Type B pancreatic cell (in vitro differentiated cells): ENCODE measurements at regions not wholly inside any gene's neighbourhood (a gene's known extent, or its start where the extent isn't known, plus 50 kb on each side); places are given as distances from the start of the nearest gene placed in this dataset.
"Not testable (repeated sequence)": the region's sequence is repeated elsewhere in the genome, so short reads cannot be mapped to it uniquely, and the experiment has no call there.

Experiments
- DNase-seq: peaks from one replicate; pipeline ENCODE4 v3.0.0; 2021; ENCODE audit warnings: mixed read lengths; ENCODE audit not compliant: unreplicated experiment; ENCODE audit errors: extremely low spot score
- H3K27ac Mint-ChIP-seq: 2 replicates; pipeline ENCODE4 v1.8.0; 2021; ENCODE audit warnings: mild to moderate bottlenecking, mixed read lengths
- H3K27me3 Mint-ChIP-seq: 2 replicates; pipeline ENCODE4 v1.8.0; 2021; ENCODE audit warnings: mixed read lengths
- H3K36me3 Mint-ChIP-seq: 2 replicates; pipeline ENCODE4 v1.8.0; 2021; ENCODE audit warnings: mixed read lengths
- H3K4me1 Mint-ChIP-seq: one replicate; pipeline ENCODE4 v1.8.0; 2021; ENCODE audit warnings: mixed read lengths; ENCODE audit not compliant: unreplicated experiment
- H3K4me3 Mint-ChIP-seq: 2 replicates; pipeline ENCODE4 v1.8.0; 2021; ENCODE audit warnings: mild to moderate bottlenecking, mixed read lengths
- H3K9me3 Mint-ChIP-seq: 2 replicates; pipeline ENCODE4 v1.8.0; 2021; ENCODE audit warnings: mixed read lengths
- TF ChIP-seq, protein P1 (sequence below): fragments of 200-600 bp; sonication (generic); conservative IDR thresholded peaks from 2 replicates; pipeline ENCODE4 v1.5.0; 2021; ENCODE audit warnings: antibody characterized with exemption, mild to moderate bottlenecking

DNA sequence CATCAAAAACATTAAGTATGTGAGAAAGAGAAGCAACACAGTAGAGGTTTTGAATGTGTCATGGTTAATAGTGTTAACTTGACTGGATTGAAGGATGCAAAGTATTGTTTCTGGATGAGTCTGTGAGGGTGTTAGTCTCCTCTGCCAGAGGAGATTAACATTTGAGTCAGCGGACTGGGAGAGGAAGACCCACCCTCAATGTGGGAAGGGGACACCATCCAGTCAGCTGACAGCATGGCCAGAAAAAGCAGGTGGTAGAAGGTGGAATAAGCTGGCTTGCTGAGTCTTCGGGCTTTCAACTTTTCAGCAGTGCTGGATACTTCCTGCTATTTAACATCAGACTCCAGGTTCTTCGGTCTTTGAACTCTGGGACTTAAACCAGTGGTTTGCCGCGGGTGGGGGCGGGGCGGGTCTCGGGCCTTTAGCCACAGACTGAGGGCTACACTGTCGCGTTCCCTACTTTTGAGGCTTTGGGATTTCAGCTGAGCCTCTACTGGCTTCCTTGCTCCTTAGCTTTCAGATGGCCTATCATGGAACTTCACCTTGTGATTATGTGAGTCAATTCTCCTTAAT lies 309.9 kb upstream of the ST8SIA4 start:
- H3K27ac Mint-ChIP-seq: no peak overlapping the region
- H3K9me3 Mint-ChIP-seq: no peaks in the 10 kb centered on the region
- DNase-seq: no peak
- H3K27me3 Mint-ChIP-seq: no peaks in the 10 kb centered on the region
- H3K36me3 Mint-ChIP-seq: no peaks in the 10 kb centered on the region
- H3K4me1 Mint-ChIP-seq: no peaks in the 10 kb centered on the region
- TF ChIP-seq, protein P1, sequence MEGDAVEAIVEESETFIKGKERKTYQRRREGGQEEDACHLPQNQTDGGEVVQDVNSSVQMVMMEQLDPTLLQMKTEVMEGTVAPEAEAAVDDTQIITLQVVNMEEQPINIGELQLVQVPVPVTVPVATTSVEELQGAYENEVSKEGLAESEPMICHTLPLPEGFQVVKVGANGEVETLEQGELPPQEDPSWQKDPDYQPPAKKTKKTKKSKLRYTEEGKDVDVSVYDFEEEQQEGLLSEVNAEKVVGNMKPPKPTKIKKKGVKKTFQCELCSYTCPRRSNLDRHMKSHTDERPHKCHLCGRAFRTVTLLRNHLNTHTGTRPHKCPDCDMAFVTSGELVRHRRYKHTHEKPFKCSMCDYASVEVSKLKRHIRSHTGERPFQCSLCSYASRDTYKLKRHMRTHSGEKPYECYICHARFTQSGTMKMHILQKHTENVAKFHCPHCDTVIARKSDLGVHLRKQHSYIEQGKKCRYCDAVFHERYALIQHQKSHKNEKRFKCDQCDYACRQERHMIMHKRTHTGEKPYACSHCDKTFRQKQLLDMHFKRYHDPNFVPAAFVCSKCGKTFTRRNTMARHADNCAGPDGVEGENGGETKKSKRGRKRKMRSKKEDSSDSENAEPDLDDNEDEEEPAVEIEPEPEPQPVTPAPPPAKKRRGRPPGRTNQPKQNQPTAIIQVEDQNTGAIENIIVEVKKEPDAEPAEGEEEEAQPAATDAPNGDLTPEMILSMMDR: no peak
- H3K4me3 Mint-ChIP-seq: no peak overlapping the region

DNA sequence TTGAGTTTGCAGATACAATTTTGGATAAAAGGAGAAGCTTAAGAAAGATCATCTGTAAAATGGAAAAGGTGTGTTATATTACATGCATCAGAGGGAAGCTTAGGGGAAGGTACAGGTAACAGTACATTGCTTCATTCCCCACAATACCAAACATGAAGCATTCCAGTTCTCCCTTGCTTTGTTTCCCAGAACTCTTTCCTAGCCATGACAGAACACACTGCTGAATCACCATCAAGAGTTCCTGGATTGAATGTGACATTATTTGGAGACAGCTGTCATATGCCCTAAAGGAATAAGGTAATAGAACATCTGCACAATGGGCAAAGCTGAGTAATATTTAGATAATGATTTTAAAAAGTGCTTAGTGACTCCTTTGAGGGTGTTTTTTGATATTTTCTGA lies 303.5 kb upstream of the ST8SIA4 start:
- Mint-ChIP-seq H3K27me3 (no peaks in the 10 kb centered on the region), H3K27ac (no peak overlapping the region), H3K36me3 (no peaks in the 10 kb centered on the region), H3K4me1 (no peaks in the 10 kb centered on the region), H3K9me3 (no peaks in the 10 kb centered on the region), H3K4me3 (no peak overlapping the region)
- DNase-seq: no peak
- TF ChIP-seq, protein P1: no peak

DNA sequence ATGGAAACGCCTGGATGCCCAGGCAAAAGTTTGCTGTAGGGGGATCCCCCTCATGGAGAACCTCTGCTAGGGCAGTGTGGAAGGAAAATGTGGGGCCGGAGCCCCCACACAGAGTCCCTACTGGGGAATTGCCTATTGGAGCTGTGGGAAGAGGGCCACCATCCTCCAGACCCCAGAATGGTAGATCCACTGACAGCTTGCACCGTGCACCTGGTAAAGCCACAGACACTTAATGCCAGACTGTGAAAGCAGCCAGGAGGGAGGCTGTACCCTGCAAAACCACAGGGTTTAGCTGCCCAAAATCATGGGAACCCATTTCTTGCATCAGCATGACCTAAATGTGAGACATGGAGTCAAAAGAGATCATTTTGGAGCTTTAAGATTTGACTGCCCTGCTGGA lies 302.0 kb upstream of the ST8SIA4 start:
- H3K4me1 Mint-ChIP-seq, DNase-seq, H3K36me3 Mint-ChIP-seq, H3K4me3 Mint-ChIP-seq, H3K27me3 Mint-ChIP-seq, H3K9me3 Mint-ChIP-seq, H3K27ac Mint-ChIP-seq: not testable (repeated sequence)

DNA sequence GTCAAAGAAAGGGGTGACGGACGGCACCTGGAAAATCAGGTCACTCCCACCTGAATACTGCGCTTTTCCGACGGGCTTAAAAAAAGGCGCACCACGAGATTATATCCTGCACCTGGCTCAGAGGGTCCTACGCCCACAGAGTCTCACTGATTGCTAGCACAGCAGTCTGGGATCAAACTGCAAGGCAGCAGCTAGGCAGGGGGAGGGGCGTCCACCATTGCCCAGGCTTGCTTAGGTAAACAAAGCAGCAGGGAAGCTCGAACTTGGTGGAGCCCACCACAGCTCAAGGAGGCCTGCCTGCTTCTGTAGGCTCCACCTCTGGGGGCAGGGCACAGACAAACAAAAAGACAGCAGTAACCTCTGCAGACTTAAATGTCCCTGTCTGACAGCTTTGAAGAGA lies 277.3 kb upstream of the ST8SIA4 start:
- not testable (repeated sequence) for H3K27me3 Mint-ChIP-seq, H3K4me3 Mint-ChIP-seq, H3K27ac Mint-ChIP-seq, H3K4me1 Mint-ChIP-seq, H3K9me3 Mint-ChIP-seq, H3K36me3 Mint-ChIP-seq, DNase-seq

DNA sequence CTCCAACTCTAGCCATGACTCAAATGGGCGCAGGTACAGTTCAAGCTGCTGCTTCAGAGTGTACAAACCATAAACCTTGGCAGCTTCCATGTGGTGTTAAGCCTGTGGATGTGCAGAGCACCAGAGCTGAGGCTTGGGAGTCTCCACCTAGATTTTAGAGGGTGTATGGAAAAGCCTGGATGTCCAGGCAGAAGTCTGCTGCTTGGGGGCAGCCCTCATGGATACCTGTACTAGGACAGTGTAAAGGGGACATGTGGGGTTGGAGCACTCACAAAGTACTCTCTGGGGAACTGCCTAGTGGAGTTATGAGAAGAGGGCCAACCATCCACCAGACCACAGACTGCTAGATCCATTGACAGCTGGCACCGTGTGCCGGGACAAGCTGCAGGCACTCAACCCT lies 273.5 kb upstream of the ST8SIA4 start:
- TF ChIP-seq, protein P1: no peak
- Mint-ChIP-seq H3K27ac (no peak overlapping the region), H3K36me3 (no peaks in the 10 kb centered on the region), H3K27me3 (no peaks in the 10 kb centered on the region), H3K9me3 (peaks cover 4% of the 10 kb centered on the region), H3K4me3 (no peak overlapping the region), H3K4me1 (no peaks in the 10 kb centered on the region)
- no peak for DNase-seq

DNA sequence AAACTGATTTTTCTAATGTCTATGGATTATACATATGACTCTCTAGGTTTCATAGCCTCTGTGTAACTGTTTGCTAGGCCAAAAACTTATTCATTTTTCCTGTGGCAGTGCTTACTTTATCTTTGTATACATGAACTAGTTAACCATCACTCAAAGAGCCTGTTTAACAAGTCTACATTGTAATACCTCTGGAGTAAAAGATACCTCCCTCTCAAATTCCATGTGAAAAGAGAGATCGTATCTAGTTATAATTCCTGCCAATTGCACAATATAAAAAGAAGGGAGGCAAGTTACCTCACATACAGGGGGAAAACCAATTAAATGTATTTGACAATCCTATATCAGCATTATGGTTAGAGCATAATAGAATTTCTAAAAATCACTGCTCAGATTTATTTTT lies 271.9 kb upstream of the ST8SIA4 start:
- H3K27ac Mint-ChIP-seq: no peak overlapping the region
- no peak overlapping the region for H3K4me3 Mint-ChIP-seq
- H3K27me3 Mint-ChIP-seq: no peaks in the 10 kb centered on the region
- H3K4me1 Mint-ChIP-seq: no peaks in the 10 kb centered on the region
- no peaks in the 10 kb centered on the region for H3K36me3 Mint-ChIP-seq
- peaks cover 4% of the 10 kb centered on the region for H3K9me3 Mint-ChIP-seq
- DNase-seq: no peak
- TF ChIP-seq, protein P1: no peak

DNA sequence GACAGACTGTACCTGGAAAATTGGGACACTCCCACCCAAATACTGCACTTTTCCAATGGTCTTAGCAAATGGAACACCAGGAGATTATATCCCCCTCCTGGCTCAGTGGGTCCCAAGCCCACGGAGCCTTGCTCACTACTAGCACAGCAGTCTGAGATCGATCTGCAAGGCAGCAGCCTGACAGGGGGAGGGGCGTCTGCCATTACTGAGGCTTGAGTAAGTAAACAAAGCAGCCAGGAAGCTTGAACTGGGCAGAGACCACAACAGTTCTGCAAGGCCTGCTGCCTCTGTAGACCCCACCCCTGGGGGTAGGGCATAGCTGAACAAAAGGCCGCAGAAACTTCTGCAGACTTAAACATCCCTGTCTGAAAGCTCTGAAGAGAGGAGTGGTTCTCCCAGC lies 260.0 kb upstream of the ST8SIA4 start:
- Mint-ChIP-seq H3K27me3 (no peaks in the 10 kb centered on the region), H3K36me3 (no peaks in the 10 kb centered on the region), H3K4me3 (no peak overlapping the region), H3K4me1 (no peaks in the 10 kb centered on the region), H3K9me3 (no peaks in the 10 kb centered on the region), H3K27ac (no peak overlapping the region)
- no peak for DNase-seq
- TF ChIP-seq, protein P1: no peak
